ENCODE measurements at regions not wholly inside any gene's neighbourhood (a gene's known extent, or its start where the extent isn't known, plus 50 kb on each side); places are given as distances from the start of the nearest gene placed in this dataset.

GRCh38 chrY:16715278-16715677 is 1164.7 kb downstream of the CDY2B start:
- no peak for ATAC-seq (ENCODE audit: insufficient read depth, low read depth)
- no peak overlapping the region for H3K4me3 ChIP-seq (ENCODE audit: low read depth in 1 of 2, low read length in 2 of 2)
- H3K4me2 ChIP-seq (ENCODE audit: insufficient read depth, low read length) = no peak overlapping the region
- H3K4me1 ChIP-seq (ENCODE audit: insufficient read depth, low read length) = no peaks in the 10 kb centered on the region
- no peaks in the 10 kb centered on the region for H3K9me3 ChIP-seq (ENCODE audit: insufficient read depth, low read length, severe bottlenecking)
- H3K9ac ChIP-seq (ENCODE audit: low read depth, low read length) = no peak overlapping the region
- no peaks in the 10 kb centered on the region for H3K27me3 ChIP-seq (ENCODE audit: insufficient read depth, low read length, poor library complexity)
- no peaks in the 10 kb centered on the region for H3K79me2 ChIP-seq (ENCODE audit: insufficient read depth, low read length)
- no peak overlapping the region for H2AFZ ChIP-seq (ENCODE audit: low read depth, low read length)
- no peak for DNase-seq
- TF ChIP-seq EZH2 (IDR thresholded peaks at IDR 0.05; ENCODE audit: borderline replicate concordance, low read depth, low read length, severe bottlenecking) = no peak
- H3K27ac ChIP-seq (ENCODE audit: low read length) = no peak overlapping the region
- H3K36me3 ChIP-seq (ENCODE audit: insufficient read depth, low read length) = no peaks in the 10 kb centered on the region
- H4K20me1 ChIP-seq (ENCODE audit: insufficient read depth, low read length) = no peaks in the 10 kb centered on the region

- H3K4me3 ChIP-seq (ENCODE audit: low read depth in 1 of 2, low read length in 2 of 2) = no peak overlapping the region
- no peak overlapping the region for H3K27ac ChIP-seq (ENCODE audit: low read length)
- no peaks in the 10 kb centered on the region for H3K79me2 ChIP-seq (ENCODE audit: insufficient read depth, low read length)
- no peaks in the 10 kb centered on the region for H3K27me3 ChIP-seq (ENCODE audit: insufficient read depth, low read length, poor library complexity)
- no peak overlapping the region for H3K4me2 ChIP-seq (ENCODE audit: insufficient read depth, low read length)
- H3K9me3 ChIP-seq (ENCODE audit: insufficient read depth, low read length, severe bottlenecking) = no peaks in the 10 kb centered on the region
- ATAC-seq (ENCODE audit: insufficient read depth, low read depth) (no peak), DNase-seq (no peak)
- TF ChIP-seq CTCF (IDR thresholded peaks at IDR 0.05; ENCODE audit: borderline replicate concordance, extremely low read depth, low read length, poor library complexity, severe bottlenecking) (no peak), EZH2 (IDR thresholded peaks at IDR 0.05; ENCODE audit: borderline replicate concordance, low read depth, low read length, severe bottlenecking) (no peak)
- no peak overlapping the region for H3K9ac ChIP-seq (ENCODE audit: low read depth, low read length)
- H4K20me1 ChIP-seq (ENCODE audit: insufficient read depth, low read length) = no peaks in the 10 kb centered on the region
- no peaks in the 10 kb centered on the region for H3K36me3 ChIP-seq (ENCODE audit: insufficient read depth, low read length)
- no peaks in the 10 kb centered on the region for H3K4me1 ChIP-seq (ENCODE audit: insufficient read depth, low read length)
- no peak overlapping the region for H2AFZ ChIP-seq (ENCODE audit: low read depth, low read length)
Measured at GRCh38 chrY:16673102-16673787, 1206.8 kb downstream of the CDY2B start.

- no peaks in the 10 kb centered on the region for H3K27me3 ChIP-seq (ENCODE audit: insufficient read depth, low read length, poor library complexity)
- ATAC-seq (ENCODE audit: insufficient read depth, low read depth) = no peak
- H4K20me1 ChIP-seq (ENCODE audit: insufficient read depth, low read length) = no peaks in the 10 kb centered on the region
- H3K4me2 ChIP-seq (ENCODE audit: insufficient read depth, low read length) = no peak overlapping the region
- H3K9me3 ChIP-seq (ENCODE audit: insufficient read depth, low read length, severe bottlenecking) = no peaks in the 10 kb centered on the region
- no peaks in the 10 kb centered on the region for H3K36me3 ChIP-seq (ENCODE audit: insufficient read depth, low read length)
- H3K4me3 ChIP-seq (ENCODE audit: low read depth in 1 of 2, low read length in 2 of 2) = no peak overlapping the region
- H3K79me2 ChIP-seq (ENCODE audit: insufficient read depth, low read length) = no peaks in the 10 kb centered on the region
- no peak overlapping the region for H2AFZ ChIP-seq (ENCODE audit: low read depth, low read length)
- no peak overlapping the region for H3K27ac ChIP-seq (ENCODE audit: low read length)
- no peak overlapping the region for H3K9ac ChIP-seq (ENCODE audit: low read depth, low read length)
- no peak for TF ChIP-seq EZH2 (IDR thresholded peaks at IDR 0.05; ENCODE audit: borderline replicate concordance, low read depth, low read length, severe bottlenecking)
- no peak for TF ChIP-seq CTCF (IDR thresholded peaks at IDR 0.05; ENCODE audit: borderline replicate concordance, extremely low read depth, low read length, poor library complexity, severe bottlenecking)
- H3K4me1 ChIP-seq (ENCODE audit: insufficient read depth, low read length) = no peaks in the 10 kb centered on the region
- DNase-seq = no peak
Measured at GRCh38 chrY:16668402-16668801, 1211.6 kb downstream of the CDY2B start.

- H3K4me3 ChIP-seq (ENCODE audit: low read depth in 1 of 2, low read length in 2 of 2) = no peak overlapping the region
- no peak overlapping the region for H3K27ac ChIP-seq (ENCODE audit: low read length)
- H4K20me1 ChIP-seq (ENCODE audit: insufficient read depth, low read length) = no peaks in the 10 kb centered on the region
- no peaks in the 10 kb centered on the region for H3K9me3 ChIP-seq (ENCODE audit: insufficient read depth, low read length, severe bottlenecking)
- H3K27me3 ChIP-seq (ENCODE audit: insufficient read depth, low read length, poor library complexity) = no peaks in the 10 kb centered on the region
- H3K9ac ChIP-seq (ENCODE audit: low read depth, low read length) = no peak overlapping the region
- no peak overlapping the region for H2AFZ ChIP-seq (ENCODE audit: low read depth, low read length)
- no peaks in the 10 kb centered on the region for H3K36me3 ChIP-seq (ENCODE audit: insufficient read depth, low read length)
- H3K4me1 ChIP-seq (ENCODE audit: insufficient read depth, low read length) = no peaks in the 10 kb centered on the region
- H3K4me2 ChIP-seq (ENCODE audit: insufficient read depth, low read length) = no peak overlapping the region
- ATAC-seq (ENCODE audit: insufficient read depth, low read depth) (no peak), DNase-seq (no peak)
- peak; percentile 32 for TF ChIP-seq CTCF (IDR thresholded peaks at IDR 0.05; ENCODE audit: borderline replicate concordance, extremely low read depth, low read length, poor library complexity, severe bottlenecking)
- TF ChIP-seq EZH2 (IDR thresholded peaks at IDR 0.05; ENCODE audit: borderline replicate concordance, low read depth, low read length, severe bottlenecking) = no peak
- no peaks in the 10 kb centered on the region for H3K79me2 ChIP-seq (ENCODE audit: insufficient read depth, low read length)
Measured at GRCh38 chrY:16662741-16663140, 1217.3 kb downstream of the CDY2B start.
